GM18858 (cell line): ENCODE measurements at regions not wholly inside any gene's neighbourhood (a gene's known extent, or its start where the extent isn't known, plus 50 kb on each side); places are given as distances from the start of the nearest gene placed in this dataset.
A peak's percentile ranks its signal among the peaks of the same experiment; 100 is the strongest.
"Not testable (repeated sequence)": the region's sequence is repeated elsewhere in the genome, so short reads cannot be mapped to it uniquely, and the experiment has no call there.

Source experiments
- ATAC-seq: cut with Tn5 transposase; IDR thresholded peaks from one replicate; pipeline ENCODE4 v1.9.1; 2021; ENCODE audit not compliant: unreplicated experiment

GRCh38 chr2:224650815-224651439 lies 65.2 kb downstream of the CCDC195 start:
- peak; percentile 69 for ATAC-seq

- not testable (repeated sequence) for ATAC-seq
These were observed 62.5 kb upstream of the CUL3 start for GRCh38 chr2:224647684-224648083.

GRCh38 chr2:224646242-224646846 lies 61.2 kb upstream of the CUL3 start:
- peak; percentile 70 for ATAC-seq

- no peak for ATAC-seq
These were observed 60.6 kb upstream of the CUL3 start for GRCh38 chr2:224645722-224646121.

GRCh38 chr2:224640679-224641078 lies 55.5 kb upstream of the CUL3 start:
- ATAC-seq, result no peak

- ATAC-seq, result peak; percentile 94
These were observed 53.2 kb upstream of the CUL3 start for GRCh38 chr2:224638301-224638823.
